ENCODE measurements at regions not wholly inside any gene's neighbourhood (a gene's known extent, or its start where the extent isn't known, plus 50 kb on each side); places are given as distances from the start of the nearest gene placed in this dataset.

DNA sequence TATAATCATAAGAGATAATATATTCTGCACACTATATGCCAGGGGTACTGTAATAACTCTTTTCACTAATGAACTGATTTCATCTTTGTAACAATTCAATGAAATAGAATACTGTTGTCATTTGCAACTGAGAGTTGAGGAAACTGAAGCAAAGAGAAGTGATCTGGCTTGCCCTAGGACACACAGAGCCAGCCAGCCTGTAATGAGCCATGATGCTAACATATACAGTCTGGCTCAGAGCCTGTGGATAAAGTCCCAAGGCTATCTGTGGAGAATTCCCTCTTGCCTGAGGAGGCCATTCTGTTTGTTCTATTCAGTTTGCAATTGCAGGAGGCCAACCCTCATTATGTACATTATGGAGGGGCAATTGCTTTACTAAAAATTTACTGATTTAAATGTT, 241.3 kb downstream of the CXCL12 start:
- FAIRE-seq (no peak), ATAC-seq (no peak), DNase-seq (ENCODE audit: low read depth in 1 of 2, low spot score in 1 of 2) (no peak)
- H3K9me3 ChIP-seq, result no peaks in the 10 kb centered on the region
- H3K4me3 ChIP-seq, result no peak overlapping the region
- H3K27ac ChIP-seq, result no peak overlapping the region
- no peak overlapping the region for H3K4me2 ChIP-seq
- no peak for TF ChIP-seq POLR2A (IDR thresholded peaks at IDR 0.05; ENCODE audit: low read length)
- TF ChIP-seq, protein P1, sequence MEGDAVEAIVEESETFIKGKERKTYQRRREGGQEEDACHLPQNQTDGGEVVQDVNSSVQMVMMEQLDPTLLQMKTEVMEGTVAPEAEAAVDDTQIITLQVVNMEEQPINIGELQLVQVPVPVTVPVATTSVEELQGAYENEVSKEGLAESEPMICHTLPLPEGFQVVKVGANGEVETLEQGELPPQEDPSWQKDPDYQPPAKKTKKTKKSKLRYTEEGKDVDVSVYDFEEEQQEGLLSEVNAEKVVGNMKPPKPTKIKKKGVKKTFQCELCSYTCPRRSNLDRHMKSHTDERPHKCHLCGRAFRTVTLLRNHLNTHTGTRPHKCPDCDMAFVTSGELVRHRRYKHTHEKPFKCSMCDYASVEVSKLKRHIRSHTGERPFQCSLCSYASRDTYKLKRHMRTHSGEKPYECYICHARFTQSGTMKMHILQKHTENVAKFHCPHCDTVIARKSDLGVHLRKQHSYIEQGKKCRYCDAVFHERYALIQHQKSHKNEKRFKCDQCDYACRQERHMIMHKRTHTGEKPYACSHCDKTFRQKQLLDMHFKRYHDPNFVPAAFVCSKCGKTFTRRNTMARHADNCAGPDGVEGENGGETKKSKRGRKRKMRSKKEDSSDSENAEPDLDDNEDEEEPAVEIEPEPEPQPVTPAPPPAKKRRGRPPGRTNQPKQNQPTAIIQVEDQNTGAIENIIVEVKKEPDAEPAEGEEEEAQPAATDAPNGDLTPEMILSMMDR (IDR thresholded peaks at IDR 0.05), result no peak
- TF ChIP-seq, protein P2, sequence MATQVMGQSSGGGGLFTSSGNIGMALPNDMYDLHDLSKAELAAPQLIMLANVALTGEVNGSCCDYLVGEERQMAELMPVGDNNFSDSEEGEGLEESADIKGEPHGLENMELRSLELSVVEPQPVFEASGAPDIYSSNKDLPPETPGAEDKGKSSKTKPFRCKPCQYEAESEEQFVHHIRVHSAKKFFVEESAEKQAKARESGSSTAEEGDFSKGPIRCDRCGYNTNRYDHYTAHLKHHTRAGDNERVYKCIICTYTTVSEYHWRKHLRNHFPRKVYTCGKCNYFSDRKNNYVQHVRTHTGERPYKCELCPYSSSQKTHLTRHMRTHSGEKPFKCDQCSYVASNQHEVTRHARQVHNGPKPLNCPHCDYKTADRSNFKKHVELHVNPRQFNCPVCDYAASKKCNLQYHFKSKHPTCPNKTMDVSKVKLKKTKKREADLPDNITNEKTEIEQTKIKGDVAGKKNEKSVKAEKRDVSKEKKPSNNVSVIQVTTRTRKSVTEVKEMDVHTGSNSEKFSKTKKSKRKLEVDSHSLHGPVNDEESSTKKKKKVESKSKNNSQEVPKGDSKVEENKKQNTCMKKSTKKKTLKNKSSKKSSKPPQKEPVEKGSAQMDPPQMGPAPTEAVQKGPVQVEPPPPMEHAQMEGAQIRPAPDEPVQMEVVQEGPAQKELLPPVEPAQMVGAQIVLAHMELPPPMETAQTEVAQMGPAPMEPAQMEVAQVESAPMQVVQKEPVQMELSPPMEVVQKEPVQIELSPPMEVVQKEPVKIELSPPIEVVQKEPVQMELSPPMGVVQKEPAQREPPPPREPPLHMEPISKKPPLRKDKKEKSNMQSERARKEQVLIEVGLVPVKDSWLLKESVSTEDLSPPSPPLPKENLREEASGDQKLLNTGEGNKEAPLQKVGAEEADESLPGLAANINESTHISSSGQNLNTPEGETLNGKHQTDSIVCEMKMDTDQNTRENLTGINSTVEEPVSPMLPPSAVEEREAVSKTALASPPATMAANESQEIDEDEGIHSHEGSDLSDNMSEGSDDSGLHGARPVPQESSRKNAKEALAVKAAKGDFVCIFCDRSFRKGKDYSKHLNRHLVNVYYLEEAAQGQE (IDR thresholded peaks at IDR 0.05), result no peak
- TF ChIP-seq EHMT2 (IDR thresholded peaks at IDR 0.05; ENCODE audit: low read depth), result no peak
- no peaks in the 10 kb centered on the region for H3K4me1 ChIP-seq
- POLR2A ChIA-PET, result no interaction called here
- CTCF ChIA-PET, result no interaction called here

DNA sequence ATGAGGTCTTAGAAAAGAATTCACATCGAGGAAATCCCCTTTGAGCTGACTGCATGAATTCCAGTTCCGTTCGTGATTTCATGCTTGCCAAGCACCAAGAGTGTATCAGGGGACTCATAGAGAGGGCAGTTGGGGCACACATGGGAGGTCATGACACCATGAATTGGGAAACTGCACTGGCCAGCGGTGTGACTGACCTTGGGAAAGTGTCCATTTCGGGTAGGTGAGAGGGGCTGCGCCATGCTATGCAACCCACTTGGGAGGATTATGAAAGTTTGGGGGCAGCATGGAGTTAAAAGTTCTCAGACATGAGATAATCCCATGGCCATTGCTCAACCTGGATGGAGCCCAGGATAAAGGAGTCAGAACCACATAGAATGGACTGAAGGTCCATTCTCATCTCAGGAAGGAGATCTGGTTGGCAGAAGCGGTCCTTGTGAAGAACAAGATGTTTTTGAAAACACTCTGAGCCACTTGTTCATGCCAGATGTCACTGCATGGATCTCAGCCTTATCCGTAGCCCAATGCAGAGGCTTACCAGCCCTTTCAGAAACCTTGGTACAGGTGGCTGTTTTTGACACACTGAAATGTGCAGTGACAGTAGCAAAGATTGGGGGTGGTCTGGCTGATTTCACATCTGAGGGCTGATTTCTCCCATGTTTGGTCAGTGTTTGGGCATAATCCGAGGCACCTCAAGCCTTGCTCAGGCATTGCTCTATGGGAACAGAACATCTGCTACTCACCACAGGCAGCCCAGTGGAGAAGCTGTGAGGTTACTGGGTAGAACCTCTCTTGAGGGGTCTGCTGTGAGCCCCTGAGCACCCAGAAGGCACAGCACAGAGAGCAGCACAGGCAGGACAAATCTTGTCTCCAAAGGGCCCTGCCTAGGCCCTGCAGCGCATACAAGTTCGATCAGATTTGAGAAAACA, 252.3 kb downstream of the CXCL12 start:
- WGBS (ENCODE audit: missing lambda C conversion rate), result 3% methylated on average over 10 of the region's 11 CpGs
- ChIA-PET CTCF (no interaction called here), POLR2A (no interaction called here)
- DNase-seq (ENCODE audit: low read depth in 1 of 2, low spot score in 1 of 2), result no peak
- TF ChIP-seq ZSCAN20 (CRISPR knock-in tag; IDR thresholded peaks at IDR 0.05) (no peak), RCOR1 (IDR thresholded peaks at IDR 0.05; ENCODE audit: low read depth, low read length) (no peak), RNF2 (IDR thresholded peaks at IDR 0.05; ENCODE audit: borderline replicate concordance, low read depth) (no peak), EHMT2 (IDR thresholded peaks at IDR 0.05; ENCODE audit: low read depth) (no peak), RFX5 (IDR thresholded peaks at IDR 0.05) (no peak), GATA3 (IDR thresholded peaks at IDR 0.05; ENCODE audit: borderline replicate concordance) (no peak), KDM1A (IDR thresholded peaks at IDR 0.05; ENCODE audit: low read depth) (no peak), NPAS2 (CRISPR knock-in tag; IDR thresholded peaks at IDR 0.05; ENCODE audit: borderline replicate concordance) (no peak), RARB (CRISPR knock-in tag; IDR thresholded peaks at IDR 0.05) (no peak), CHD2 (IDR thresholded peaks at IDR 0.05; ENCODE audit: low read length, partially characterized antibody) (no peak), CHD4 (IDR thresholded peaks at IDR 0.05; ENCODE audit: borderline replicate concordance) (no peak), JUN (IDR thresholded peaks at IDR 0.05) (no peak), FOSB (CRISPR knock-in tag; IDR thresholded peaks at IDR 0.05) (no peak), MAFK (IDR thresholded peaks at IDR 0.05; ENCODE audit: partially characterized antibody) (no peak), ZFP36 (IDR thresholded peaks at IDR 0.05; ENCODE audit: borderline replicate concordance, partially characterized antibody) (no peak), POLR2A (IDR thresholded peaks at IDR 0.05; ENCODE audit: low read length) (no peak), HOXB5 (CRISPR knock-in tag; IDR thresholded peaks at IDR 0.05) (no peak), HDAC2 (IDR thresholded peaks at IDR 0.05) (no peak)
- TF ChIP-seq, protein P3, sequence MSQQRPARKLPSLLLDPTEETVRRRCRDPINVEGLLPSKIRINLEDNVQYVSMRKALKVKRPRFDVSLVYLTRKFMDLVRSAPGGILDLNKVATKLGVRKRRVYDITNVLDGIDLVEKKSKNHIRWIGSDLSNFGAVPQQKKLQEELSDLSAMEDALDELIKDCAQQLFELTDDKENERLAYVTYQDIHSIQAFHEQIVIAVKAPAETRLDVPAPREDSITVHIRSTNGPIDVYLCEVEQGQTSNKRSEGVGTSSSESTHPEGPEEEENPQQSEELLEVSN (IDR thresholded peaks at IDR 0.05; ENCODE audit: borderline replicate concordance, low read depth), result no peak
- no peak overlapping the region for H3K4me3 ChIP-seq
- no peak for FAIRE-seq
- no peak for ATAC-seq
- no peak overlapping the region for H3K4me2 ChIP-seq
- no peak overlapping the region for H3K27ac ChIP-seq
- no peaks in the 10 kb centered on the region for H3K4me1 ChIP-seq
- H3K9me3 ChIP-seq, result no peaks in the 10 kb centered on the region; the same call in 2 of the 3 replicates
